ENCODE measurements at regions not wholly inside any gene's neighbourhood (a gene's known extent, or its start where the extent isn't known, plus 50 kb on each side); places are given as distances from the start of the nearest gene placed in this dataset.

- WGBS, 2 experiments (ENCODE audit: extremely low coverage in 1 of 2, insufficient coverage in 1 of 2, insufficient read length in 1 of 2, insufficient replicate concordance in 2 of 2, low coverage in 1 of 2, low lambda C conversion rate in 2 of 2, missing lambda C conversion rate in 1 of 2) = 91% methylated on average over 2 of the region's 2 CpGs; no CpG with 5 or more reads in 1 of the 2 experiments
Observed at GRCh38 chr13:67520886-67521285, 290.8 kb upstream of the PCDH9 start.

More at GRCh38 chr13:67520886-67521285, 290.8 kb upstream of the PCDH9 start:
- no peak for FAIRE-seq
- H3K27ac ChIP-seq (ENCODE audit: low read depth, low read length) = no peak overlapping the region
- H2BK15ac ChIP-seq (ENCODE audit: low read length) = no peak overlapping the region
- no peaks in the 10 kb centered on the region for H3K79me1 ChIP-seq (ENCODE audit: low read depth, low read length)
- H3K23ac ChIP-seq (ENCODE audit: insufficient read length) = no peak overlapping the region
- H3K56ac ChIP-seq (replicated peaks; ENCODE audit: insufficient read length, low read depth, low read length) = no peak overlapping the region
- H3K9ac ChIP-seq (replicated peaks in 1 of 4; ENCODE audit: extremely low read depth in 1 of 4, low read depth in 3 of 4, low read length in 3 of 4) = no peak overlapping the region
- no peaks in the 10 kb centered on the region for H3K27me3 ChIP-seq (replicated peaks in 1 of 4; ENCODE audit: control insufficient read depth in 3 of 4, extremely low read depth in 1 of 4, insufficient read depth in 3 of 4, low read length in 3 of 4)
- H4K5ac ChIP-seq (ENCODE audit: insufficient read length, low read depth, low read length) = no peak overlapping the region
- no peak overlapping the region for H2BK5ac ChIP-seq (ENCODE audit: low read depth, low read length)
- H2BK12ac ChIP-seq (ENCODE audit: low read depth, low read length) = no peak overlapping the region
- H4K20me1 ChIP-seq (replicated peaks in 1 of 2; ENCODE audit: control insufficient read depth in 1 of 2, insufficient read depth in 2 of 2, low read length in 2 of 2) = no peaks in the 10 kb centered on the region
- H2BK120ac ChIP-seq (replicated peaks; ENCODE audit: low read depth, low read length) = no peak overlapping the region
- no peaks in the 10 kb centered on the region for H3K79me2 ChIP-seq (ENCODE audit: control insufficient read depth in 1 of 2, insufficient read depth in 2 of 2, low read length in 2 of 2)
- TF ChIP-seq HDAC2 (IDR thresholded peaks at IDR 0.05; ENCODE audit: borderline replicate concordance in 1 of 2, low read depth in 2 of 2, low read length in 2 of 2) (no peak), BCL11A (IDR thresholded peaks at IDR 0.05; ENCODE audit: low read depth in 2 of 2, low read length in 2 of 2) (no peak), CBX8 (IDR thresholded peaks at IDR 0.05; ENCODE audit: borderline replicate concordance, low read depth, low read length) (no peak), RBBP5 (IDR thresholded peaks at IDR 0.05; ENCODE audit: borderline replicate concordance, low read depth, low read length) (no peak), ATF3 (IDR thresholded peaks at IDR 0.05; ENCODE audit: insufficient read depth, low read depth, low read length) (no peak), POLR2A (IDR thresholded peaks at IDR 0.05; ENCODE audit: control extremely low read depth in 1 of 2, low read depth in 2 of 2, low read length in 2 of 2) (no peak), TEAD4 (IDR thresholded peaks at IDR 0.05; ENCODE audit: low read depth, low read length) (no peak), POLR2AphosphoS5 (IDR thresholded peaks at IDR 0.05; ENCODE audit: low read depth, low read length) (no peak), CEBPB (IDR thresholded peaks at IDR 0.05; ENCODE audit: low read depth, low read length) (no peak), HDAC6 (IDR thresholded peaks at IDR 0.05; ENCODE audit: low read depth, low read length) (no peak)
- ChIA-PET CTCF (ENCODE audit: partially characterized antibody) (no interaction called here), POLR2A (ENCODE audit: partially characterized antibody) (no interaction called here)
- H3K36me3 ChIP-seq (ENCODE audit: control insufficient read depth in 2 of 4, insufficient read depth in 4 of 4, low read length in 3 of 4) = no peaks in the 10 kb centered on the region
- no peak overlapping the region for H3K4me2 ChIP-seq (ENCODE audit: insufficient read depth in 1 of 2, low read depth in 2 of 2, low read length in 2 of 2)
- H3K4me1 ChIP-seq (replicated peaks in 1 of 4; ENCODE audit: control insufficient read depth in 3 of 4, insufficient read depth in 4 of 4, low read length in 3 of 4) = peaks cover 0 to 5% (median 0%) of the 10 kb centered on the region in 4 experiments; a peak in 4 of 7 replicates
- no peak for DNase-seq (ENCODE audit: low read depth in 1 of 2, low spot score in 2 of 2)
- H3K23me2 ChIP-seq (ENCODE audit: low read depth, low read length) = no peaks in the 10 kb centered on the region
- no peak overlapping the region; the same call in 1 of the 2 replicates for H2AFZ ChIP-seq (ENCODE audit: low read length)
- H3K9me3 ChIP-seq (ENCODE audit: insufficient read depth in 2 of 2, low read depth in 1 of 2, low read length in 1 of 2) = 0 out of 4 replicates have a peak, but pooled peaks cover 0 to 3% of the 10 kb centered on the region in 2 experiments
- no peak overlapping the region for H3K4me3 ChIP-seq (ENCODE audit: extremely low read depth in 1 of 4, insufficient read depth in 2 of 4, low read depth in 3 of 4, low read length in 4 of 4)
- H2AK5ac ChIP-seq (ENCODE audit: low read depth, low read length) = no peak overlapping the region
- no peak overlapping the region for H3K14ac ChIP-seq (ENCODE audit: insufficient read length)
- H3K18ac ChIP-seq (ENCODE audit: extremely low read depth, low read length) = no peak overlapping the region
- H2BK20ac ChIP-seq (ENCODE audit: low read length) = no peak overlapping the region
- H4K91ac ChIP-seq (replicated peaks; ENCODE audit: insufficient read length, low read length) = no peak overlapping the region
- no peak overlapping the region for H3K4ac ChIP-seq (replicated peaks; ENCODE audit: insufficient read length, low read depth, low read length)
- no peak overlapping the region for H4K8ac ChIP-seq (ENCODE audit: extremely low read depth, insufficient read depth, low read length)

All from H1 (cell line).